Activated CD8-positive, alpha-beta memory T cell treated with anti-CD3 and anti-CD28 coated beads, Interleukin-2, amount 10 ng/mL, durations not matched to agents 7 days and 5 days (primary cell): ENCODE measurements at regions not wholly inside any gene's neighbourhood (a gene's known extent, or its start where the extent isn't known, plus 50 kb on each side); places are given as distances from the start of the nearest gene placed in this dataset.
"Not testable (repeated sequence)": the region's sequence is repeated elsewhere in the genome, so short reads cannot be mapped to it uniquely, and the experiment has no call there.

Experiments
- ATAC-seq: fragments of 150-1000 bp; cut with Tn5 transposase; one replicate; pipeline ENCODE4 v1.10.0; 2021; ENCODE audit warnings: moderate library complexity
- CTCF ChIA-PET: fragments of 350-600 bp; sonication (Branson Sonifier 250); formaldehyde crosslinking; loops from one replicate; lab custom pipeline; 2021; ENCODE audit warnings: antibody characterized with exemption; lab: Charles Lee
- DNase-seq: peaks from one replicate; pipeline ENCODE4 v3.0.0-alpha.2; 2020
- H3K27ac Mint-ChIP-seq: one replicate; pipeline ENCODE4 v1.8.0; 2021; ENCODE audit warnings: mild to moderate bottlenecking, mixed read lengths
- H3K27me3 Mint-ChIP-seq: one replicate; pipeline ENCODE4 v1.8.0; 2021; ENCODE audit warnings: mixed read lengths
- H3K36me3 Mint-ChIP-seq: one replicate; pipeline ENCODE4 v1.8.0; 2021; ENCODE audit warnings: mild to moderate bottlenecking, mixed read lengths
- H3K4me1 Mint-ChIP-seq: one replicate; pipeline ENCODE4 v1.8.0; 2021; ENCODE audit warnings: mixed read lengths
- H3K4me3 Mint-ChIP-seq: one replicate; pipeline ENCODE4 v1.8.0; 2021; ENCODE audit warnings: mild to moderate bottlenecking, moderate library complexity, mixed read lengths
- H3K9me3 Mint-ChIP-seq: one replicate; pipeline ENCODE4 v1.8.0; 2022; ENCODE audit warnings: low read depth, mixed read lengths

DNA sequence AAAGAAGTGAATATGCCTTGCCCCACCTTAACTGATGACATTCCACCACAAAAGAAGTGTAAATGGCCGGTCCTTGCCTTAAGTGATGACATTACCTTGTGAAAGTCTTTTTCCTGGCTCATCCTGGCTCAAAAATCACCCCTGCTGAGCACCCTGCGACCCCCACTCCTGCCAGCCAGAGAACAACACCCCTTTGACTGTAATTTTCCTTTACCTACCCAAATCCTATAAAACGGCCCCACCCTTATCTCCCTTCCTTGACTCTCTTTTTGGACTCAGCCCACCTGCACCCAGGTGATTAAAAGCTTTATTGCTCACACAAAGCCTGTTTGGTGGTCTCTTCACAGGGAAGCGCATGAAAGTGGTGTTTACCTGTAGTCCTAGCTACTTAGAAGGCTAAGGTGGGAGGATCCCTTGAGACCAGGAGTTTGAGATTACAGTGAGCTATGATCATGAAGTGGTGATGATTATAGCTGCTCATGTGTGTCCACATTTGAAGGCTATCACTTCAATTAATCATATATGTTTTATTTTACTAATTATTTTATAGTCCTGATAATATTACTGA is 985.8 kb upstream of the POT1 start:
- H3K36me3 Mint-ChIP-seq, H3K4me3 Mint-ChIP-seq, CTCF ChIA-PET, H3K9me3 Mint-ChIP-seq, H3K4me1 Mint-ChIP-seq, H3K27ac Mint-ChIP-seq, ATAC-seq, DNase-seq, H3K27me3 Mint-ChIP-seq: not testable (repeated sequence)

DNA sequence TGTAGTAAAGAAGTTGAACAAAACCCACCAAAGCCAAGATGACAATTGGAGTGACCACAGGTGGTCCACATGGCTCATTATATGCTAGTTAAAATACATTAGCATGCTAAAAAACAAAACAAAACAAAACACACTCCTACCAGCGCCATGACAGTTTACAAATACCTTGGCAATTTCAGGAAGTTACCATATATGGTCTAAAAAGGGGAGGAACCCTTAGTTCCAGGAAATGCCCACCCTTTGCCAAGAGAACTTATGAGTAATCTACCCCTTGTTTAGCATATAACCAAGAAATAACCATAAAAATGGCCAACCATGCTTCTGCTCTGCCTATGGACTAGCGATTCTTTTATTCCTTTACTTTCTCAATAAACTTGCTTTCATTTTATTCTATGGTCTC is 979.1 kb upstream of the POT1 start:
- DNase-seq (no peak), ATAC-seq (no peak)
- H3K4me3 Mint-ChIP-seq: no peak overlapping the region
- no peaks in the 10 kb centered on the region for H3K36me3 Mint-ChIP-seq
- H3K4me1 Mint-ChIP-seq: no peaks in the 10 kb centered on the region
- no peaks in the 10 kb centered on the region for H3K27me3 Mint-ChIP-seq
- H3K27ac Mint-ChIP-seq: no peak overlapping the region
- CTCF ChIA-PET: no interaction called here
- peaks cover 4% of the 10 kb centered on the region for H3K9me3 Mint-ChIP-seq

DNA sequence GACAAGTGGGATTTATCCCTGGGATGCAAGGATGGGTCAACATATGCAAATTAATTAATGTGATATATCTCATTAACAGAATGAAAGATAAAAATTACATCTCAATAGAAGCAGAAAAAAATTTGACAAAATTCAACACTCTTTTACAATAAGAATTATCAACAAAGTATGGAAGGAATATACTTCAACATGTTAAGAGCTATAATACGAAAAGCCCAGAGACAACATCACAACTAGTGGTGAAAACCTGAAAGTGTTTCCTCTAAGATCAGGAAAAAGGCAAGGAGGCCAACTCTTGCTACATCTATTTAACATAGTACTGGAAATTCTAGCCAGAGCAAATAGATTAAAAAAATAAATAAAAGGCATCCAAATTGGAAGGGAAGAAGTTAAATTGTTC is 970.0 kb upstream of the POT1 start:
- no peak for ATAC-seq
- no peak for DNase-seq
- no peak overlapping the region for H3K27ac Mint-ChIP-seq
- no peaks in the 10 kb centered on the region for H3K4me1 Mint-ChIP-seq
- no peaks in the 10 kb centered on the region for H3K27me3 Mint-ChIP-seq
- CTCF ChIA-PET: no interaction called here
- peaks cover 3% of the 10 kb centered on the region for H3K9me3 Mint-ChIP-seq
- H3K36me3 Mint-ChIP-seq: no peaks in the 10 kb centered on the region
- H3K4me3 Mint-ChIP-seq: no peak overlapping the region

DNA sequence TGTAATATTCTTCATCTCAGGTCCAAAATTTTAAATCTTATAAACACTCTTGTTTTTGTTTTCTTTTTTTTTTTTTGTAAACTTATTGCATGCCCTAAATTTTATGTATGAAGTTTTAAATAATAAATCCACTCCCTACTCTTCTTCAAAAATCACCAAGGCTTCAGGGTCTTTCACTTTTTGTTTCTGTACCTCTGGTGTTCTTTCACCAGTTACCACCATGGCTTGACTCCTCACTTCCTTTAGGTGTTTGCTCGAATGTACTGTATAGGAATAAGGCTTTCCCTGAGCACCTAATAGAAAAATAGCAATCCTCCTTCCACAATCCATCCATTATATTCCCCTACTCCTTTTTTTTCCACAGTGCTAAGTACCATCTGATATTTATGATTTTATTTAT is 962.8 kb upstream of the POT1 start:
- Mint-ChIP-seq H3K4me3 (no peak overlapping the region), H3K27ac (no peak overlapping the region), H3K9me3 (peaks cover 9% of the 10 kb centered on the region), H3K4me1 (no peaks in the 10 kb centered on the region), H3K36me3 (no peaks in the 10 kb centered on the region), H3K27me3 (no peaks in the 10 kb centered on the region)
- CTCF ChIA-PET: no interaction called here
- ATAC-seq (no peak), DNase-seq (no peak)

DNA sequence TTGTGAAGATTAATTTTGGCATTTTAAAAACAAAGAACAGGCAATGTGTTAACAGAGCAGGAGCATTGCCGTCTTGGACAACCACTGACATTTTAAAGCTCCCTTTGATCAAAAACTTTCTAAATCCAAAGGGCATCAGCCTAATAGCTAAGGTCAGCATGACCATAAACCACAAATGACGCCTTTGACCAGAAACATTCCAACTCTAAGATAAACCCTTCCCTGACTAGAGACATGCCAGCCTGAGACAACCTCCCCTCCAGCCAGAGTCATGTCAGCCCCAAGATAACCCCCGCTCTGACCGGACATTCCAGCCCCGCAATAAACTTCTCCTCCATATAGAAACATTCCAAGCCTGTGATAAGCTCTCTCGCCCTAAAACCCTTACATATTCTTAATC is 949.4 kb upstream of the POT1 start:
- CTCF ChIA-PET: no interaction called here
- no peak overlapping the region for H3K27ac Mint-ChIP-seq
- H3K36me3 Mint-ChIP-seq: no peaks in the 10 kb centered on the region
- H3K9me3 Mint-ChIP-seq: no peaks in the 10 kb centered on the region
- no peaks in the 10 kb centered on the region for H3K27me3 Mint-ChIP-seq
- H3K4me3 Mint-ChIP-seq: no peak overlapping the region
- no peak for DNase-seq
- no peaks in the 10 kb centered on the region for H3K4me1 Mint-ChIP-seq
- ATAC-seq: no peak

DNA sequence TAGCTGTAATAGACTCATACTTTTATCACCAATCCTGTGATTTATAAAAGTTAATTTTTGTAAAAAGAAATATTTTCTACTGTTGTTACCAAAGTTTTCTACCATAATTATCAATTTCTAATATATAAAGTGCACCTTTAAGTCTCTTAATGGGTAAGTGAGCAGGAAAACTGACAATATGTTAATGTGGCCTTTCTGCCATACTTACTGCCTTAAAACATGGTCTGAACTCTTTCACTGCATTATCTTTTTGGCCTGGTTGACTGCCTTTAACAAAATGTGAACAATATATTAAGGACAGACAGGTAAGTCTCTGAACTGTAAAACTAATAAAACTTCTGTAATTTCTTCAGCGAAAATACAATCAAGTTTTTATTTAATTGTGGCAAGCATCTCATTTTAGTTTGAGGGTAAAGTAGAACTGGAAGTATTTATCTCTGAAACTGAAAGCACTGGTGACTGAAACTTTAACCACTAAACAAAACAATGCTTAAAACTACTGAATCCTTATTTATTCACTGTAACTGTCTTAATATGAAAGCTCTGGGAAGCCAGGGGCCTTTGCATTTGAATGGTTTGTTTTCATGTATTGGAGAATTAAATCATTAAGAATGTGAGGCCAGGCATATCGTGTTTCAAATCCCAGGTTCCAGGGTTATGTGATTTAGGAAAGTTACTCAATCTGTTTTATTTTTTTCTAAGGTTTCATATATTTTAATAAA is 948.8 kb upstream of the POT1 start:
- CTCF ChIA-PET: no interaction called here
- Mint-ChIP-seq H3K9me3 (no peaks in the 10 kb centered on the region), H3K27ac (no peak overlapping the region), H3K36me3 (no peaks in the 10 kb centered on the region), H3K27me3 (no peaks in the 10 kb centered on the region), H3K4me3 (no peak overlapping the region), H3K4me1 (no peaks in the 10 kb centered on the region)
- DNase-seq (no peak), ATAC-seq (no peak)

DNA sequence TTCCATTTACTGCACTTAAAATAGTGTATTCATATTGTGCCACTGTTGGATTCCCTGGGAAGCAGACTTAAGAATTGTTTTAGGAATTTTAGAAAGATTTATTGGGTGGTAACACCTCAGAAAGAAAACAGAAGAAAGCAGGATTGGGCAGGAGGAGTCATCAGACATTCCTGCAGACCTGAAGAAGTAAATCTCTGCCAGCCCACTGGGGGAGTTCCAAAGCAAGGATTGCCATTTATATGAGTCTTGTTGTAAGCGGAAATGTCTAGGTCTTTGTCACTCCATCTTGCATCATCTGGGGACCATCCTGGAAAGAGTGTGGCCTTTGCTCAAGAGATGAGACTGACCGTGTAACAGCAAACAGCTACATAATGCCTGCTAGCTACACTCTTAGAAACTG is 947.6 kb upstream of the POT1 start:
- no peak for ATAC-seq
- CTCF ChIA-PET: no interaction called here
- DNase-seq: no peak
- H3K4me1 Mint-ChIP-seq: no peaks in the 10 kb centered on the region
- no peak overlapping the region for H3K4me3 Mint-ChIP-seq
- H3K27me3 Mint-ChIP-seq: no peaks in the 10 kb centered on the region
- no peaks in the 10 kb centered on the region for H3K36me3 Mint-ChIP-seq
- H3K9me3 Mint-ChIP-seq: no peaks in the 10 kb centered on the region
- H3K27ac Mint-ChIP-seq: no peak overlapping the region

DNA sequence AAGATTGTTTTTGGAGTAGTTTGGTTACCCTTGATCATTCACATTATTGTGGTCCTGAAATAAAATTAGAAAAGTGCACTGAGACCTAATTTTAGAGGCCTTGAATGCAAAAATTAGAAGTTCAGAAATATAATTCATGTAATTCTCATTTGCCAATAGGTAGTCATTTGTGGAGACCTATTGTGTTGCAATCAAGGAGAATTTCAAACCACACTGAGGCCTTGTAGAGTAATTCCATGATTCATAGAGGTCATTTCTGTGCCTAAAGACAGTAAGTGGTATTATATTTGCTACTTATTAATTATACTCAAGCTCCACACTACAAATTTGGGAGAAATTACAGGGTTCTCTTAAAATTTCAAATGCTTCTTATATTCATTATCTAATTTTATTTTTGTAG is 946.8 kb upstream of the POT1 start:
- Mint-ChIP-seq H3K27me3 (no peaks in the 10 kb centered on the region), H3K36me3 (no peaks in the 10 kb centered on the region), H3K4me1 (no peaks in the 10 kb centered on the region), H3K4me3 (no peak overlapping the region), H3K9me3 (no peaks in the 10 kb centered on the region), H3K27ac (no peak overlapping the region)
- CTCF ChIA-PET: no interaction called here
- DNase-seq (no peak), ATAC-seq (no peak)

DNA sequence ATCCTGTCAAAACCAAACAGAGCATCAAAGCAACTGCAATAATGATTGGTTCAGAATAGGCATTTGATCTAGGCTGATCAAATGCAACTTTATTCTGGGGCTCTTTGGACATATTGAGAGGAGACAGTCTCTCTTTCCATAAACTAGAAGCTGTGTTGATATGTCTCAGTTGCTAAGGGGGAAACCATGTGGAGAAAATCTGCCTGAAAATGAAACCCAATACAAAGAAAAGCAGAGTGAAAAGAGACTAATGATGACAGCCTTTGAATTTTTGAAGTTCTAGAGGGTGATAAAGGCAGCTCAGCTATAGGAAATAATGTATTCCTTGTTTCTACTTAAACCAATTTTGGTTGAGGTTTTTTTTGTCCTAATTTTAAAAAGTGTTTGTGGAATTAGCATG is 941.8 kb upstream of the POT1 start:
- Mint-ChIP-seq H3K9me3 (peaks cover 4% of the 10 kb centered on the region), H3K27ac (no peak overlapping the region), H3K27me3 (no peaks in the 10 kb centered on the region), H3K36me3 (no peaks in the 10 kb centered on the region), H3K4me1 (no peaks in the 10 kb centered on the region), H3K4me3 (no peak overlapping the region)
- DNase-seq: no peak
- no peak for ATAC-seq
- CTCF ChIA-PET: no interaction called here

DNA sequence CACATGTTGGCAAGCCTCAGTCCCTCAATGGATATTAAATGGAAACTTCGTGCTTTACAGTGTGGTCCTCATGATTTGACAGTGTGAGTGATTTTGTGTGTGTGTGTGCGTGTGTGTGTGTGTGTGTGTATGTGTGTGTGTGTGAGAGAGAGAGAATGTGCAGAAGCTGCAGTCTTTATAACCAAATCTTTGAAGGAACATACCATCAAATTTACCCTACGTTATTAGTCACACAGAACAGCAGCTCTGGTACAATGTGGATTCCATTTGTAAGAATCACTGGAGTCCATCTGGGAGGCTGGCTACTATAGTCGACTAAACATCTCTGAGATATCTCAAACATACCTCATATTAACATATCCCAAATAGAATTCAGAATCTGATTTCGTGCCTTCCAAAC is 928.0 kb upstream of the POT1 start:
- no peaks in the 10 kb centered on the region for H3K36me3 Mint-ChIP-seq
- CTCF ChIA-PET: no interaction called here
- H3K4me3 Mint-ChIP-seq: no peak overlapping the region
- peaks cover 13% of the 10 kb centered on the region for H3K9me3 Mint-ChIP-seq
- DNase-seq (no peak), ATAC-seq (no peak)
- no peaks in the 10 kb centered on the region for H3K27me3 Mint-ChIP-seq
- H3K27ac Mint-ChIP-seq: no peak overlapping the region
- H3K4me1 Mint-ChIP-seq: no peaks in the 10 kb centered on the region

DNA sequence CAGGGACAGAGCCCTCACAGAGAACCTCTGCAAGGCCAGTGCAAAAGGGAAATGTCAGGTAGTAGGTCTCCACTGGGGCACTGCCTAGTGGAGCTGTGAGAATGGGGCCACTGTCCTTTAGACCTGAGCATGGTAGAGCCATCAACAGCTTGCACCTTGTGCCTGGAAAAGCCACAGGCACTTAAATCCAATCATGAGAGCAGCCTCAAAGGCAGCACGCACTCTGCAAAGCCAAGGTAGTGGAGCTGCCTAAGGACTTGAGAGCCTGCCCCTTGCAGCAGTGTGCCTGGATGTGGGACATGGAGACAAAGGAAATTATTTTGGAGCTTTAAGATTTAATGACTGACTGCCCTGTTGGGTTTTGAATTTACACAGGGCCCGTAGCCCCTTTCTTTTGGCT is 918.5 kb upstream of the POT1 start:
- no peak for ATAC-seq
- no peaks in the 10 kb centered on the region for H3K36me3 Mint-ChIP-seq
- no peak overlapping the region for H3K4me3 Mint-ChIP-seq
- no peaks in the 10 kb centered on the region for H3K27me3 Mint-ChIP-seq
- no peaks in the 10 kb centered on the region for H3K4me1 Mint-ChIP-seq
- CTCF ChIA-PET: no interaction called here
- peaks cover 16% of the 10 kb centered on the region for H3K9me3 Mint-ChIP-seq
- no peak overlapping the region for H3K27ac Mint-ChIP-seq
- no peak for DNase-seq

DNA sequence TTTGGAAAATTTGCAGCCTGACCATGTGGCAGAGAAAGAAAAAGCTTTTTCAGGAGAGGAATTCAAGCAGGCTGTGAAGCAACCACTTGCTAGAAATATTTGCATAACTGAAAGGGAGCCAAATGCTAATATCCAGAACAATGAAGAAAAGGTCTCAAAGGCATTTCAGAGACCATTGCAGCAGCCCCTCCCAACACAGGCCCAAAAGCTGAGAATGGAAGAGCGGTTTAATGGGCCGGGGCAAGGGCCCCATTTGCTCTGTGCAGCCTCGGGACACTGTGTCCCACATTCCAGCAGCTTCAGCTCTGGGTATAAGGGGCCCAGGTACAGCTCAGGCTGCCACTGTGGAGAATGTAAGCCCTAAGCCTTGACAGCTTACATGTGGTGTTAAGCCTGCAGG is 918.1 kb upstream of the POT1 start:
- CTCF ChIA-PET: no interaction called here
- peaks cover 16% of the 10 kb centered on the region for H3K9me3 Mint-ChIP-seq

DNA sequence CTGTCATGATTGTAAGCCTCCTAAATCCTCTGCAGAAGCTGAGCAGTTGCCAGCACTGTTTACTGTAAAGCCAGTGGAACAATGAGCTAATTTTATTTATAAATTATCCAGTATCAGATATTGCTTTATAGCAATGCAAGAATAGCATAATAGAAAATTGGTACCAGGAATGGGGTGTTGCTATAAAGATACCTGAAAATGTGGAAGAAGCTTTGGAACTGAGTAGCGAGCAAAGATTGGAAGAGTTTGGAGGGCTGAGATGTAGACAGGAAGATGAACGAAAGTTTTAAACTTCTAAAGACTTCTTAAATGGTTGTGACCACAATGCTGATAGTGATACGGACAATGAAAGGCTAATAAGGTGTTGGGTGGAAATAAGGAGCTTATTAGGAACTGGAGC is 917.4 kb upstream of the POT1 start:
- ATAC-seq (no peak), DNase-seq (no peak)
- Mint-ChIP-seq H3K27ac (no peak overlapping the region), H3K9me3 (peaks cover 16% of the 10 kb centered on the region), H3K4me3 (no peak overlapping the region), H3K4me1 (no peaks in the 10 kb centered on the region), H3K36me3 (no peaks in the 10 kb centered on the region), H3K27me3 (no peaks in the 10 kb centered on the region)
- CTCF ChIA-PET: no interaction called here

More for the DNA sequence above, 918.1 kb upstream of the POT1 start:
- Mint-ChIP-seq H3K27ac (no peak overlapping the region), H3K4me3 (no peak overlapping the region), H3K36me3 (no peaks in the 10 kb centered on the region), H3K4me1 (no peaks in the 10 kb centered on the region), H3K27me3 (no peaks in the 10 kb centered on the region)
- ATAC-seq: no peak
- DNase-seq: no peak

DNA sequence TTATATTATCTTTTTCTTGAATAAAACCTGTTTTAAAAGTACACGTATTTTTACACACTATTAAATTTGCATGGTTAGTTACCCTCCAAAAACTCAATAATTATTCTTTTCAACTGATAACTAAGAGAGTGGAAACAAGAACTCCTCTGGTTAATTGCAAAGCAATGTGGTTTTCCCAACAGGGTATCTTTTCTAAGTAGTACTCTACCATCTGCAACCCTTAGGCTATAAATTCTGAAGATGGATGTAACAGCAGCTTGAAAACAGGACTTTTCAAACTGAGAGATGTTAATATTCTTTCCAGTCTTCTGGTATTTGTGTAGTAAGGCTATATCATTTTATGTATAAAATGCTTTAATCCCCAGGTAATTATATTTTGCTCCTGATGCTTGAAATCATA is 916.1 kb upstream of the POT1 start:
- H3K27me3 Mint-ChIP-seq: no peaks in the 10 kb centered on the region

More for the DNA sequence above, 916.1 kb upstream of the POT1 start:
- no peak overlapping the region for H3K4me3 Mint-ChIP-seq
- no peak for ATAC-seq
- no peaks in the 10 kb centered on the region for H3K4me1 Mint-ChIP-seq
- H3K36me3 Mint-ChIP-seq: no peaks in the 10 kb centered on the region
- H3K27ac Mint-ChIP-seq: no peak overlapping the region
- CTCF ChIA-PET: no interaction called here
- DNase-seq: no peak
- peaks cover 19% of the 10 kb centered on the region for H3K9me3 Mint-ChIP-seq
